ENCODE measurements at regions not wholly inside any gene's neighbourhood (a gene's known extent, or its start where the extent isn't known, plus 50 kb on each side); places are given as distances from the start of the nearest gene placed in this dataset.

DNA sequence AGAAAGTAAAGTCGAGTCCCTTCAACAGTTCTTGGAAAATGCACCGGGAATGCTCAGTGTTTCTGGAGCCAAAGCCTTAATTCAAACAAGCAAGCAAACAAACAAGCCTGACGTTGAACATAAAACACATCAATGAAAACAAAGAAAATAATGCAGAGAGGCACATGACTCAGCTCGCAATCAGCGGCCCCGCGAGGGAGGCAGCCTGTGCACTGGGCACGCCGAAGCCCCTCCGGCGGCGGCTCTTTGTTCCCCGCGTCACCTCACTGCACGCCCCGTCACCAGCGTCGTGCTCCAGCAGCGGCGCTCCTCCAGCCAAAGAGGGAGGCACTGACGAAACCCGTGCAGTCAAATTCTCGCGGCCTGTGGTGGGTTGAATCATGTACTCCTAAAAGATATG, 151.5 kb downstream of the DNAJB6 start:
- no peaks in the 10 kb centered on the region for H3K27me3 ChIP-seq (ENCODE audit: low read length)
- no peak overlapping the region for H3K27ac ChIP-seq (ENCODE audit: low read depth, low read length)
- no peaks in the 10 kb centered on the region for H3F3A ChIP-seq (ENCODE audit: insufficient read depth)
- TF ChIP-seq EZH2phosphoT487 (conservative IDR thresholded peaks at IDR 0.05; ENCODE audit: low read length): no peak
- TF ChIP-seq, protein P1, sequence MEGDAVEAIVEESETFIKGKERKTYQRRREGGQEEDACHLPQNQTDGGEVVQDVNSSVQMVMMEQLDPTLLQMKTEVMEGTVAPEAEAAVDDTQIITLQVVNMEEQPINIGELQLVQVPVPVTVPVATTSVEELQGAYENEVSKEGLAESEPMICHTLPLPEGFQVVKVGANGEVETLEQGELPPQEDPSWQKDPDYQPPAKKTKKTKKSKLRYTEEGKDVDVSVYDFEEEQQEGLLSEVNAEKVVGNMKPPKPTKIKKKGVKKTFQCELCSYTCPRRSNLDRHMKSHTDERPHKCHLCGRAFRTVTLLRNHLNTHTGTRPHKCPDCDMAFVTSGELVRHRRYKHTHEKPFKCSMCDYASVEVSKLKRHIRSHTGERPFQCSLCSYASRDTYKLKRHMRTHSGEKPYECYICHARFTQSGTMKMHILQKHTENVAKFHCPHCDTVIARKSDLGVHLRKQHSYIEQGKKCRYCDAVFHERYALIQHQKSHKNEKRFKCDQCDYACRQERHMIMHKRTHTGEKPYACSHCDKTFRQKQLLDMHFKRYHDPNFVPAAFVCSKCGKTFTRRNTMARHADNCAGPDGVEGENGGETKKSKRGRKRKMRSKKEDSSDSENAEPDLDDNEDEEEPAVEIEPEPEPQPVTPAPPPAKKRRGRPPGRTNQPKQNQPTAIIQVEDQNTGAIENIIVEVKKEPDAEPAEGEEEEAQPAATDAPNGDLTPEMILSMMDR (IDR thresholded peaks at IDR 0.05; ENCODE audit: insufficient read depth, low read length, poor library complexity, severe bottlenecking): no peak
- no peak overlapping the region for H2AFZ ChIP-seq (ENCODE audit: low read depth, low read length, severe bottlenecking)
- no peak overlapping the region for H3K4me2 ChIP-seq (ENCODE audit: low read depth, low read length, poor library complexity, severe bottlenecking)
- H3K9me3 ChIP-seq (ENCODE audit: insufficient read depth, low read length): peaks cover 10% of the 10 kb centered on the region; the same call in 1 of the 2 replicates
- H3K9ac ChIP-seq (ENCODE audit: low read length): no peak overlapping the region
- H3K9me2 ChIP-seq (replicated peaks; ENCODE audit: insufficient read depth, low read length): no peaks in the 10 kb centered on the region
- no peak overlapping the region for H3K4me3 ChIP-seq (ENCODE audit: insufficient read depth, low read length, poor library complexity, severe bottlenecking)
- no peaks in the 10 kb centered on the region for H3K79me2 ChIP-seq (ENCODE audit: insufficient read depth, low read length)
- H4K20me1 ChIP-seq (ENCODE audit: low read depth, low read length): no peaks in the 10 kb centered on the region
- no peaks in the 10 kb centered on the region for H3K36me3 ChIP-seq (ENCODE audit: low read length)

DNA sequence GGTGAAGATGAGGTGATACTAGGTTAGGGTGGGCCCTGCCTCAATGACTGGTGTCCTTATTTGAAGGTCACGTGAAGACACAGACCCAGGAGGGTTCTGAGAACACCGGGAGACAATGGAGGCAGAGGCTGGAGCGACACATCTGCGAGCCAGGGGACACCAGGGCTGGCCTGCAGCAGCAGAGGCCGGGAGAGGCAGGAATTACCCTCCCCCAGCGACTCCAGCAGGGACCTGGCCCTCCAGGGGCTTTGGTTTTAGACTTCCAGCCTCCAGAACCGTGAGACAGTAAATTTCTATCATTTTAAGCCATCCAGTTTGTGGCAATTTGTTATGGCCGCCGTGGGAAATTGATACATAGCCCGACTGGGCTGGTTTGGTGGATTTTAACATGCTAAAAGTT, 152.2 kb downstream of the DNAJB6 start:
- no peak overlapping the region for H3K27ac ChIP-seq (ENCODE audit: low read depth, low read length)
- TF ChIP-seq, protein P1 (IDR thresholded peaks at IDR 0.05; ENCODE audit: insufficient read depth, low read length, poor library complexity, severe bottlenecking): no peak
- TF ChIP-seq EZH2phosphoT487 (conservative IDR thresholded peaks at IDR 0.05; ENCODE audit: low read length): no peak
- no peak overlapping the region for H3K9ac ChIP-seq (ENCODE audit: low read length)
- no peak overlapping the region for H3K4me3 ChIP-seq (ENCODE audit: insufficient read depth, low read length, poor library complexity, severe bottlenecking)
- peaks cover 10% of the 10 kb centered on the region; the same call in 1 of the 2 replicates for H3K9me3 ChIP-seq (ENCODE audit: insufficient read depth, low read length)
- H3K79me2 ChIP-seq (ENCODE audit: insufficient read depth, low read length): no peaks in the 10 kb centered on the region
- no peak overlapping the region for H3K4me2 ChIP-seq (ENCODE audit: low read depth, low read length, poor library complexity, severe bottlenecking)
- H4K20me1 ChIP-seq (ENCODE audit: low read depth, low read length): no peaks in the 10 kb centered on the region
- H3F3A ChIP-seq (ENCODE audit: insufficient read depth): no peaks in the 10 kb centered on the region
- no peaks in the 10 kb centered on the region for H3K36me3 ChIP-seq (ENCODE audit: low read length)
- H3K9me2 ChIP-seq (replicated peaks; ENCODE audit: insufficient read depth, low read length): no peaks in the 10 kb centered on the region
- H2AFZ ChIP-seq (ENCODE audit: low read depth, low read length, severe bottlenecking): no peak overlapping the region
- no peaks in the 10 kb centered on the region for H3K27me3 ChIP-seq (ENCODE audit: low read length)

Measured in SU-DHL-6 (cell line).